HS-27A (cell line): ENCODE measurements at regions not wholly inside any gene's neighbourhood (a gene's known extent, or its start where the extent isn't known, plus 50 kb on each side); places are given as distances from the start of the nearest gene placed in this dataset.

Source experiments
- DNase-seq: peaks from one replicate; pipeline ENCODE4 v3.0.0-alpha.2; 2012; ENCODE audit warnings: low read depth, missing footprints

DNA sequence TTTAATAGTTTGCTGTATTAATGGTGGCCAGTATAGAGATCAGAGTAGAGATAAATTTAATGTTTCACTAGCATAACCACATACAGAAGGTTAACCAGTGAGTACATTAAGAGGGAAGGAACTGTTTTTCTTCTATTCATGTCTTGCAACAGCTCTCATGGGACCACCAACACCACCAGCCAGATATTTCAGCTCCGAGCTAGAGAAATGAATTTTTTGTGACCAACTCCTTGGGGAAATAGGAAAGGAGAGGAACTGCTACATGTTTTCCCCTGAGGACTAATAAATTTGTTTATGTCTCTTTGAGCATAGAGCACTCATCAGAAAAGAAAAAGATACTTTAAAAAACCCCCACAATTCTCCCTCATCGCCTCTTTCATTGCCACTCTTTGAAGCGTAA, 247.5 kb downstream of the MBNL1 start:
- no peak for DNase-seq

- no peak for DNase-seq
Observed at GRCh38 chr3:152517502-152517901, 248.8 kb downstream of the MBNL1 start.

- no peak for DNase-seq
Observed at GRCh38 chr3:152518346-152518745, 249.6 kb downstream of the MBNL1 start.

DNA sequence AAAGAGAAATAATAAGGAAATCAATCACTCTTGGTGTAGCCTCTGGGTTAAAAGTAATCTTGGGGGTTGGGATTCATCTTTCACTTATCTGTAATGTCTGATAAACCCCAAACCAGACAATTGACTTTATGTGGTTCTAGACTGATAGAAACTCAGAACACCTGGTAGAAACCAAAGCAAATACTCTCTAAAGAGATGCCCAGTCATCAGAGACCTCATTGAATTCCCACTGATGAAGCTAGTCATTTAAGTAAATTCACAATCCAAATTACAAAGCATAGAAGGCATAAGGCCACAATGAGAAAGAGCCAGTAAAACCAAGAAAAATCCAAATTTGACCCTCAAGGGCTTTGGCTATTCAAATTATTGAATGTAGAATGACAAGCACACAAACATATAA, 250.6 kb downstream of the MBNL1 start:
- DNase-seq: no peak

- DNase-seq: no peak
Observed at GRCh38 chr3:152522036-152522435, 253.3 kb downstream of the MBNL1 start.

GRCh38 chr3:152524198-152525140, 255.7 kb downstream of the MBNL1 start:
- peak; percentile 33 for DNase-seq

DNA sequence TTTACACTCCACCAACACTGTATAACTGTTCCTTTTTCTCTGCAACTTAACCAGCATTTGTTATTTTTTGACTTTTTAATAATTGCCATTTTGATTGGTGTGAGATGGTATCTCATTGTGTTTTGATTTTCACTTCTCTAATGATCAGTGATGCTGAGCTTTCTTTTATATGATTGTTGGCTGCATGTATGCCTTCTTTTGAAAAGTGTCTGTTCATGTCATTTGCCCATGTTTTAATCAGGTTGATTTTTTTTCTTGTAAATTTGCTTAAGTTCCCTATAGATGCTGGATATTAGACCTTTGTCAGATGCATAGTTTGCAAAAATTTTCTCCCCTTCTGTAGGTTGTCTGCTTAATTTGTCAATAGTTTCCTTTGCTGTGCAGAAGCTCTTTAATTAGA, 263.0 kb downstream of the MBNL1 start:
- DNase-seq: no peak

DNA sequence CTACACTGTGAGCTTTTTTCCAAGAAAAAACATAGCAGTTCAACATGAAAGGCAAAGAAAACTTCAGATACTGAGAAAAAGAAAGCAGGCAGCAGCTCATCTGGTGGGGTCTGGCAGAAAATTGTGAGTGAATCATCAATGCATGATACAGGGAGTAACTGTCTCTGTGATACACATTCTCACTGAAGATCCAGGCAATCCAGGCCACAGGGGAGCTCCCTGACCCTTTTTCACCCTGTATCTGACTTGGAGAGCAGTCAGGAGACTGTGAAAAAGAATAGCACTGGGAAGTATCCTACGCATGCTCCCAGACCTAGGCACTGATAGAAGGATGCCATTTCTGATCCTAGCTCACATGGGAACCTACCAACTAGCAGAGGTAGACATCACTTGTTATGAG, 269.8 kb downstream of the MBNL1 start:
- no peak for DNase-seq

DNA sequence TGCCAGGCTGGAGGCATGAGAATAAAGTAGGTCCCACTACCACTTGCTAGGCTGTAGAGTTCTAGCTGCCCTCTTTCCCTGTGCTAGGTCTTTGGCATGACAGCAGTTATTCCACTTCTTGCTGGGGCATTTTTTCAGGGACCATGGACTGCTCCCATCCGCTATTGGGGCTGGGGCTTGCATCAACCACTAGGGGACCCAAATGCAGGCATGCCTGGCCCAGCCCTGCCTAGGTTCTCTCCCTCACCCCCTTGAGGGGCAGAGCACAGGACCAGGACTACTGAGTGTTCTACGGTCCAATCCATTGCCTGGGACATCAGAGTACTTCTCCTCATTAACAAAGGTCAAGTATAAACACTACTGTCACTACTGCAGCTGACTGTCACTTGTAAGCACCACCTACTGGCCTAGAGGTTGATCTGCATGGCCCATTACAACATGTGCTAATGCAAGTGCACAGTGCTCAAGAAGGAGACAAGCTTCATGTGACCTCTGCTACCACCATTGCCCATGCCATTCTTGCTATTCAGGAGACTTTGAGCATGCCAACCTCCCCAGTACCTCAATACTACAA, 270.5 kb downstream of the MBNL1 start:
- DNase-seq: no peak

GRCh38 chr3:152540120-152540519, 271.4 kb downstream of the MBNL1 start:
- no peak for DNase-seq

DNA sequence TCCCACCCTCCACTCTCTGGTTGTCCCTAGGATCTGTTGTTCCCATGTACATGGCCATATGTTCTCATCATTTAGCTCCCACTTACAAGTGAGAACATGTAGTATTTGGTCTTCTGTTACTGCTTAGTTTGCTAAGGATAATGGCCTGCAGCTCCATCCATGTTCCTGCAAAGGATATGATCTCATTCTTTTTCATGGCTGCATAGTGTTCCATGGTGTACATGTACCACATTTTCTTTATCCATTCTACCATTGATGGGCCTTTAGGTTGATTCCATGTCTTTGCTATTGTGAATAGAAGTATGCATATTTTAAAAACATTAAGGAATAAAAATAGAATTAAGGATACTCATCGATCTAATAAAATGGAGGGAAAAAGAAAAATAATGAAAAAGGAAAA, 278.4 kb downstream of the MBNL1 start:
- DNase-seq: no peak

GRCh38 chr3:152549263-152549662, 280.5 kb downstream of the MBNL1 start:
- DNase-seq: no peak

DNA sequence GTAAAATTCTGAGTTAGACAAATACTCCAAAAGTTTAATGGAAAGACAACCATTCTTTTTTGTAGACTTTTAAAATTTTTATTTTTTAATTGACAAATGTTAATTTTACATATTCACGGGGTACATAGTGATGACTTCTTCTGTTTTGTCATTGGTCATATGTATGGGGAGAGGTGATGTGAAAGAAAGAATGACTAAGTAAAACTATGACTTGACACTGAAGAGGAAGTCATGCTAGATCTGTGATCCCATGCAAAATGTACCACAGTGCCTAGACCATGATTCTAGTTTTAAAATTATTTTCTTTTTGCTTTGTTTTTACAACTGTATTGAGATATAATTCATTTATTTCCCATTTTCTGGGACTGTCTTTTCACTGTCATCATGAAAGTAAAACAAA, 281.6 kb downstream of the MBNL1 start:
- DNase-seq: no peak

DNA sequence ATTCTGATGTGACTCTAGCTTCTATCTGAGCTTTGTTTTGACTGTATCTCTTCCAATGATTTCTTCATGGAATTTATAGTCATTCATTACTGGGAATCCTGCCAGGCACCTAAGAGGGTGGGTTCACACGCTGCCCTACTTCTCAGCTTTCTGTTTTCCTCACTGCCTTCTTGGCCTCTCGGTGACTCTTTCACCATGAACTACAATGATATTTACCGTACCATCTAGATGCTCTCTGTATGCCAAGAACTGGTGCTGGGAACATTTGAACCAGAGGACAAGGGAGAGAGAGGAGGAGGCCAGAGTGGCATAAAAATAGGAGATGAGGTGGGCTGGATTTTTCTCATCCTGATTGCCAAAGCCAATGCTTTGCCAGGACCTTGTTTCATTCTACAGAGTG, 280.0 kb upstream of the P2RY1 start:
- no peak for DNase-seq

GRCh38 chr3:152555666-152556291, 279.2 kb upstream of the P2RY1 start:
- no peak for DNase-seq

DNA sequence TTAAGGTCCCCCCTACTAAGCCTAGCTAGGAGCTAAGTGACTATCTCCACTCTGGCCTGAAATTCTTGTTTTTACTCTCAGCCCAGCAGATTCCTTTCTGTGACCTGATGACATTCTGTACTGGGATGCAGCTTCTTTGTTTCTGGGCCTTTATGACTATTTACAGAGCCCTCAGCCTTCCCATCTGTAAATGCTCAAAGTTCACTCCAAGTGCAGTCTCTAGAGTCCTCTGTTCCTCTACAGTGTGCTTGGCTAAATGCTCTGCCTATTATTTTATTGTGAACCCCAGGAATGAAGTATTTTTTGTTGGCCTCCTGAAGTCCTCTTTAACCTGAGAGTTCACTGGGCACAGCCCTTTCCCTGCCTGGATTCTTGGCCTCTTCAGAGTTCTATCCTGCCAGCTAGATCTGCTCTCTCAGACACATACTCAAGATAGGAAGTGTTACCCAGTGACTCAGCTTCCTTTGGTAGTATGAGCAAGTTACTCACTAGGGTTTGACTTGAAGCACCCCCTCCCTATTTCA, 278.1 kb upstream of the P2RY1 start:
- no peak for DNase-seq

DNA sequence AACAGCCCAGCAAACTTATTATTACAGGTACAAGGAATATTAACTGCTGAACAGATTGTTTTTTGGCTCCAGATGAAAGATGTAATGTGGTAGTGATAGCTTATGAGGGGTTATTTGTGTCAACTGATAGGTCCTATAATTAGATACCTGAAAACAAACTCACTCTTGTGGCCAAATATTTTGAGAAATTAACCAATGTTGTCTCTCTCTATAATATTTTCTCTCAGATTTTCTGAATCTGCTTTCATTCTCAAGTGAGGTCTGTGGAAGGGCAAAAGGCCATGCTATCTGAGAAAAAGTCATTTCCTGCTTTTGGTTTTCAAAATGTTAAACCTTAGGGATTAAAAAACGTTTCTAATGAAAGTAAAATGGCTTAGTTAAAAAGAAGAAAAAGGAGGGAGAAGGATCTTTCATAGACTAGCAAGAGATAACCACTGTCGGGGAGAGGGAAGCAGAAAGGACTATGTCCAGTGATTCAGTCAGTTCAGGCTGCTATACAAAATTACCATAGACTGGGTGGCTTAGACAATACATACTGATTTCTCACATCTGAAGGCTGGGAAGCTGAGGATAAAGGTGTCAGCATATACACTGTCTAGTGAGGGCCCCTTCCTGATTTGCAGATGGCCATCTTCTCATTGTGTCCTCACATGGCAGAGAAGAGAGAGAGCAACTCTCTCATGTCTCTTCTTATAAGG, 277.5 kb upstream of the P2RY1 start:
- no peak for DNase-seq

DNA sequence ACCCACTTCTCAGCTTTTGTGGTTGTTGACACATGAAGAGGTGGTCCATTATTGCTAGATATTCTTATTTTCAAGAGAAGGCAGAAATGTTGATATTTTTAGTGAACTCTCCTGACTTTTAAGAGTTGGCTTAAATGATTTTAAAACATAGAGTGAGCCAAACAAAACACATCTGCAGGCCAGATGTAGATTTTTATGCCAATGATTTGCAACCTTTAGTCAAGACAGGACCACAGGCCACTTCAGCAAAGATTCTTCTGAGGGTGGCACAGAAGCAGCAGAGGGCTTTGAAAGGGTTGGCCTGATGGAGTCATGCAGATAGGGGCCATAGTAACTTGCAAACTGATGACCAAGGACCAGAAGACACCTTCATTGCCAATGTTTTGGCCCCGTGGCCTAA, 276.5 kb upstream of the P2RY1 start:
- DNase-seq: no peak

GRCh38 chr3:152559246-152559645, 275.7 kb upstream of the P2RY1 start:
- no peak for DNase-seq

DNA sequence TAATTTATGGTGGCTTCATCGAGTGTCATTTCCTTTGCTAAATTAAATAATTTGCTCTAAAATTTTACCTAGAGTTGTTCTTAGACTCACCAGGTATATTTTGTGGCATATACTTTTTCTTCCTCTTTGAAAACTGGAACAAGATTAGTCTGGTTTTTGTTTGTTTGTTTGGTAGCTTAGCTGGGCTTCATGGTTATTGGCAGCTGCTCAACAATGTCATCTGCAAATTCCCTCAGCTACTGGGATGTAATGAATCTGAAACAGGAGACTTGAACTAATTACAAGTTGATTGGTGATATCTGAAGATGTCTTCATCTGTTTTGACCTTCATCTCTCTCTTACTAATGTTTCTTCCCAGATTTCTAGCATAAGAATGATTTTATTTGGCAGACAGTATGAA, 270.5 kb upstream of the P2RY1 start:
- no peak for DNase-seq

- DNase-seq: no peak
Observed at GRCh38 chr3:152574461-152575079, 260.4 kb upstream of the P2RY1 start.

DNA sequence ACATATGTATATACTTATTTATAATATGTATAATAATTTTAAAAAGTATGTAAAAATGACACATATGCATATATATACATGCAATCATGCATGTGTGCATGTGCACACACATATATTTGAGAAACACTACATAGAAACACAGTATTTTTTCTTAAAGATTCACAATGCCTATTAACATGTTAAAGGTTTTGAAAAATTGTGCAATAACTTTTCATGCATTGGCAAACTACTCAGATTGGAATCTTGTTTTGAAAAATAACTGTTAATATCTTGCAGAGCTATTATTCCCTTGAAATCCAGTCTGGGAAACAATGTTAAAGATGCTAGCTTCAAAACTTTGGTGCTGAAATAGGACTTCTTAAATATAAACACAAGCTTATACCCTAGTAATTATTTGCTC, 256.2 kb upstream of the P2RY1 start:
- no peak for DNase-seq
